ENCODE measurements at regions not wholly inside any gene's neighbourhood (a gene's known extent, or its start where the extent isn't known, plus 50 kb on each side); places are given as distances from the start of the nearest gene placed in this dataset.

GRCh38 chr3:41093476-41093875 lies 105.8 kb upstream of the CTNNB1 start:
- WGBS (ENCODE audit: extremely low coverage, insufficient read length, low lambda C conversion rate) = no CpG with 5 or more reads among the region's 3 CpGs
- Histone ChIP-seq H4K5ac (ENCODE audit: insufficient read length, low read depth, low read length) (no peak overlapping the region), H3K14ac (ENCODE audit: insufficient read depth, low read length) (no peak overlapping the region), H2BK15ac (ENCODE audit: low read depth, low read length) (no peak overlapping the region), H4K20me1 (ENCODE audit: control insufficient read depth, insufficient read depth, insufficient read length) (no peaks in the 10 kb centered on the region), H3K79me2 (ENCODE audit: insufficient read depth, low read length) (no peaks in the 10 kb centered on the region), H3K4me2 (ENCODE audit: insufficient read depth, insufficient read length, low read length) (no peak overlapping the region), H2AFZ (ENCODE audit: low read length) (no peak overlapping the region), H3T11ph (ENCODE audit: low read length) (no peak overlapping the region), H3K9me3 (ENCODE audit: control insufficient read depth, low read depth, low read length) (no peaks in the 10 kb centered on the region), H2BK5ac (ENCODE audit: insufficient read length, low read length) (no peak overlapping the region), H3K27ac (ENCODE audit: insufficient read length, low read depth, low read length) (no peak overlapping the region), H4K8ac (replicated peaks; ENCODE audit: insufficient read length, low read depth, low read length) (no peak overlapping the region), H3K23ac (ENCODE audit: insufficient read length, low read depth, low read length) (no peak overlapping the region), H2BK120ac (ENCODE audit: low read depth, low read length, poor library complexity, severe bottlenecking) (no peak overlapping the region), H2BK12ac (ENCODE audit: insufficient read length, low read depth, low read length) (no peak overlapping the region), H3K4me1 (ENCODE audit: insufficient read depth, low read length) (no peaks in the 10 kb centered on the region), H3K4ac (ENCODE audit: low read depth, low read length) (no peak overlapping the region), H3K23me2 (ENCODE audit: insufficient read length, low read depth, low read length, poor library complexity, severe bottlenecking) (no peaks in the 10 kb centered on the region), H3K79me1 (ENCODE audit: insufficient read depth, low read depth, low read length, poor library complexity, severe bottlenecking) (no peaks in the 10 kb centered on the region), H2BK20ac (ENCODE audit: low read depth, low read length, poor library complexity, severe bottlenecking) (no peak overlapping the region), H2AK5ac (ENCODE audit: insufficient read length, low read length) (no peak overlapping the region), H3K56ac (ENCODE audit: insufficient read length, low read depth, low read length) (no peak overlapping the region), H4K91ac (ENCODE audit: insufficient read length, low read depth, low read length) (no peak overlapping the region), H3K18ac (ENCODE audit: insufficient read length, low read depth, low read length) (no peak overlapping the region), H3K9ac (ENCODE audit: extremely low read depth, insufficient read length, low read length) (no peak overlapping the region), H3K27me3 (ENCODE audit: insufficient read depth, low read length) (no peaks in the 10 kb centered on the region)
- no peak overlapping the region for H3K4me3 Mint-ChIP-seq
- H3K4me1 Mint-ChIP-seq = peaks cover 1% of the 10 kb centered on the region in 2 experiments
- no peaks in the 10 kb centered on the region for H3K36me3 Mint-ChIP-seq (ENCODE audit: insufficient read depth in 1 of 3, low read depth in 3 of 3)
- TF ChIP-seq, protein P1, sequence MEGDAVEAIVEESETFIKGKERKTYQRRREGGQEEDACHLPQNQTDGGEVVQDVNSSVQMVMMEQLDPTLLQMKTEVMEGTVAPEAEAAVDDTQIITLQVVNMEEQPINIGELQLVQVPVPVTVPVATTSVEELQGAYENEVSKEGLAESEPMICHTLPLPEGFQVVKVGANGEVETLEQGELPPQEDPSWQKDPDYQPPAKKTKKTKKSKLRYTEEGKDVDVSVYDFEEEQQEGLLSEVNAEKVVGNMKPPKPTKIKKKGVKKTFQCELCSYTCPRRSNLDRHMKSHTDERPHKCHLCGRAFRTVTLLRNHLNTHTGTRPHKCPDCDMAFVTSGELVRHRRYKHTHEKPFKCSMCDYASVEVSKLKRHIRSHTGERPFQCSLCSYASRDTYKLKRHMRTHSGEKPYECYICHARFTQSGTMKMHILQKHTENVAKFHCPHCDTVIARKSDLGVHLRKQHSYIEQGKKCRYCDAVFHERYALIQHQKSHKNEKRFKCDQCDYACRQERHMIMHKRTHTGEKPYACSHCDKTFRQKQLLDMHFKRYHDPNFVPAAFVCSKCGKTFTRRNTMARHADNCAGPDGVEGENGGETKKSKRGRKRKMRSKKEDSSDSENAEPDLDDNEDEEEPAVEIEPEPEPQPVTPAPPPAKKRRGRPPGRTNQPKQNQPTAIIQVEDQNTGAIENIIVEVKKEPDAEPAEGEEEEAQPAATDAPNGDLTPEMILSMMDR (conservative IDR thresholded peaks at IDR 0.05) = no peak
- no peaks in the 10 kb centered on the region for H3K27me3 Mint-ChIP-seq (ENCODE audit: low read depth)
- no peak for DNase-seq
- no peaks in the 10 kb centered on the region for H3K9me3 Mint-ChIP-seq
- no peak overlapping the region for H3K27ac Mint-ChIP-seq

Measured in H9 (cell line).